ENCODE measurements at regions not wholly inside any gene's neighbourhood (a gene's known extent, or its start where the extent isn't known, plus 50 kb on each side); places are given as distances from the start of the nearest gene placed in this dataset.

GRCh38 chr6:80789912-80790570 lies 683.6 kb downstream of the BCKDHB start:
- Histone ChIP-seq H3K4me3 (no peak overlapping the region), H3K9me2 (ENCODE audit: insufficient read depth) (0 out of 2 replicates have a peak, but pooled peaks cover 4% of the 10 kb centered on the region), H4K20me1 (replicated peaks; ENCODE audit: insufficient read depth) (no peaks in the 10 kb centered on the region), H3F3A (replicated peaks; ENCODE audit: low read depth) (no peaks in the 10 kb centered on the region), H2AFZ (no peak overlapping the region), H3K4me2 (no peak overlapping the region), H3K27me3 (ENCODE audit: insufficient read depth) (no peaks in the 10 kb centered on the region), H3K27ac (ENCODE audit: low read depth) (no peak overlapping the region), H3K4me1 (ENCODE audit: insufficient read depth) (no peaks in the 10 kb centered on the region), H3K36me3 (ENCODE audit: insufficient read depth) (no peaks in the 10 kb centered on the region), H3K79me2 (replicated peaks; ENCODE audit: insufficient read depth) (no peaks in the 10 kb centered on the region)
- H3K36me3 Mint-ChIP-seq (ENCODE audit: low read depth), result no peaks in the 10 kb centered on the region
- ATAC-seq, result no peak
- H3K27ac Mint-ChIP-seq, result no peak overlapping the region; the same call in 1 of the 2 replicates
- no peaks in the 10 kb centered on the region for H3K27me3 Mint-ChIP-seq (ENCODE audit: insufficient read depth, low read depth, poor library complexity)
- no peak overlapping the region for H3K4me3 Mint-ChIP-seq
- 0 out of 3 replicates have a peak, but pooled peaks cover 4% of the 10 kb centered on the region for H3K9me3 Mint-ChIP-seq
- TF ChIP-seq POLR2AphosphoS5 (IDR thresholded peaks at IDR 0.05; ENCODE audit: low read depth), result no peak
- no peak for TF ChIP-seq ETS1 (IDR thresholded peaks at IDR 0.05)
- TF ChIP-seq JUNB (IDR thresholded peaks at IDR 0.05; ENCODE audit: unreplicated experiment), result no peak
- no peak for TF ChIP-seq REST (IDR thresholded peaks at IDR 0.05; ENCODE audit: unreplicated experiment)
- no peak for TF ChIP-seq NANOG (IDR thresholded peaks at IDR 0.05; ENCODE audit: borderline replicate concordance)
- no peak for TF ChIP-seq EZH2phosphoT487 (IDR thresholded peaks at IDR 0.05; ENCODE audit: unreplicated experiment)
- TF ChIP-seq CTCF (conservative IDR thresholded peaks at IDR 0.05; ENCODE audit: low read depth in 2 of 2), result no peak
- TF ChIP-seq EZH2 (IDR thresholded peaks at IDR 0.05; ENCODE audit: low read depth, unreplicated experiment), result no peak
- no peak for TF ChIP-seq ZNF462 (CRISPR knock-in tag; IDR thresholded peaks at IDR 0.05)
- no peak for TF ChIP-seq ZNF331 (CRISPR knock-in tag; IDR thresholded peaks at IDR 0.05; ENCODE audit: low read depth)
- TF ChIP-seq ZNF114 (CRISPR knock-in tag; IDR thresholded peaks at IDR 0.05), result no peak
- no peak for TF ChIP-seq CREB1 (CRISPR knock-in tag; IDR thresholded peaks at IDR 0.05; ENCODE audit: low read depth)
- no peak for TF ChIP-seq STAT1 (IDR thresholded peaks at IDR 0.05; ENCODE audit: unreplicated experiment)
- DNase-seq (ENCODE audit: low spot score), result no peak
- H3K4me1 Mint-ChIP-seq, result no peaks in the 10 kb centered on the region

All from GM23338 (cell line).